ENCODE measurements at regions not wholly inside any gene's neighbourhood (a gene's known extent, or its start where the extent isn't known, plus 50 kb on each side); places are given as distances from the start of the nearest gene placed in this dataset.

DNA sequence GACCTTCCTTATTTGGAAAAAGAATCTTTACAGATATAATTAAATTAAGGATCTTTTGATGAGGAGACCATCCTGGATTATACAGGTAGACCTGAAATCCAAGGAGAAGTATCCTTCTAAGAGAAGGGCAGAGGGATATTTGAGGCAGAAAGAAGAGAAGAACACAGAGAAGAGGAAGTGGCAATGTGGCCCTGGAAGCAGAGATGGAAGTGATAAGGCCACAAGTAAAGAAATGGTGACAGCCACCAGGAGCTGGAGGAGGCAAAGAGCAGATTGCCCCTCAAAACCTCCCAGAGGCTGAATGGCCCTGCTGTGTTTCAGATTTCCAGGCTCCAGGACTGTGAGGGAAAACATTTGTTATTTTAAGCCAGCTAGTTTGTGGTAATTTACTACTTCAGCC is 93.0 kb upstream of the ANKRD55 start:
- TF ChIP-seq EZH2 (IDR thresholded peaks at IDR 0.05; ENCODE audit: insufficient read depth, poor library complexity, severe bottlenecking) (no peak), EZH2phosphoT487 (IDR thresholded peaks at IDR 0.05; ENCODE audit: insufficient read depth, low read depth) (no peak)

Measured in GM23248 (cell line).